Right hindlimb (tissue), 1 donor: ENCODE measurements at regions not wholly inside any gene's neighbourhood (a gene's known extent, or its start where the extent isn't known, plus 50 kb on each side); places are given as distances from the start of the nearest gene placed in this dataset.
"Not testable (repeated sequence)": the region's sequence is repeated elsewhere in the genome, so short reads cannot be mapped to it uniquely, and the experiment has no call there.

Source experiments
- DNase-seq: peaks from one replicate; pipeline ENCODE4 v3.0.0-alpha.2; 2018

DNA sequence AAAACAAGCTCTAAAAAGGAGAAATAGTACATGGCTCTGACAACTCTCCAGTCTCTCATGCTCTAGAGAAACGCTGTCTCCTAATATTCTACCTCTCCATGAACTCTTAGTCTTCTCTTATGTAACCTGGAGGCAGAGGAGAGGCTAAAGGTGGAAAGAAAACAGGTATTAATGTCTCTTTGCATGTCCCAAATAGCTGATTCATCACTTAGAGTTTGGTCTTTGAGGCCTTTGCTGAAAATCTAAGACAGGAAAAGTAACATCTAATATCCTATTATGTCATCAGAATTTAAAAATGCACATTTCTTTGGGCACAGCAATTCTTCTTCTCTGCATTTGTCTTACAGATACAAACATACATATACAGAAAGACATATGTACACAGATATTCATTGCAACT, 127.2 kb downstream of the DHRS2 start:
- no peak for DNase-seq

DNA sequence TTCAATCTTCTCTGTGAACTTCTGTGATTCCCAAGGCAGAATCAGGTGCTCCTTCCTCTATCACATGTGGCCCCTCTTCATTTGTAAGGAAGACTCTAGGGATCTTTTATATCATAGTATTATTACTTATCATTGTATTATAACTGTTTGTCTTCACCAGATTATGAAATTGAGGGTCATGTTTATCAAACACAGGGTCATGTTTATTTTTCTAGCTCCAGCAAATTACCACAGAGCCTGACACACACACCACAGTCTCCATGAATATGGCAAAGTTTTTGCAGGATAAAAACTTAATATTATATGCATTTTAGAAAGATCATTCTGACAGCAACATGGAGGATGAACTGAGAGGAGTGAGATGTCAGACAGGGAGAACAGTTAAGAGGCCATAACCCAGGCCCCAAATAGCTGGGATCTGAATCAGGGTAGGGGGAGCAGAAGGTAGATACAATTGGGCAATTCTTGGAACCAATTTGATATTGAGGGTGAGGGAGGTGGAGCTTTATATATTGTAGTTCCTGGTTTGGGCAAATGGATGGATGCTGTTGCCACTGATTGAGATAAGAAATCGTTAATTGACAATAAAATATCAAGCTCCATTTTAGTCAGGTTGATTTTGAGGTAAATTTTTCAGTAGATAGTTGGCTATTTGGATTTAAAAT, 130.7 kb downstream of the DHRS2 start:
- no peak for DNase-seq

DNA sequence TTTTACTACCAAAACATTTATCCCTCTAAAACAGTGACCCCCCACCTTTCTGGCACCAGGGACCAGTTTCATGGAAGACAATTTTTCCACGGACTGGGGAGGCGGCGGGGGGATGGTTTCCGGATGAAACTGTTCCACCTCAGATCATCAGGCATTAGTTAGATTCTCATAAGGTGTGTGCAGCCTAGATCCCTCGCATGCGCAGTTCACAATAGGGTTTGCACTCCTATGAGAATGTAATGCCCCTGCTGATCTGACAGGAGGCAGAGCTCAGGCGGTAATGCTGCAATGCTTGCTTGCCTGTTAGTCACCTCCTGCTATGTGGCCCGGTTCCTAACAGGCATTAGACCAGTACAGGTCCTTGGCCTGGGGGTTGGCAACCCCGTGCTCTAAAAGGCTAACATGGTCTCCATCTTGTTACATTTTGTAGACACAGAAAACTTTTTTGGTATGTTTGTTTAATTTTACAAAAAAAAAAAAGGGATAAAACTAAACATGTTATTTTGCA, 133.1 kb downstream of the DHRS2 start:
- not testable (repeated sequence) for DNase-seq

DNA sequence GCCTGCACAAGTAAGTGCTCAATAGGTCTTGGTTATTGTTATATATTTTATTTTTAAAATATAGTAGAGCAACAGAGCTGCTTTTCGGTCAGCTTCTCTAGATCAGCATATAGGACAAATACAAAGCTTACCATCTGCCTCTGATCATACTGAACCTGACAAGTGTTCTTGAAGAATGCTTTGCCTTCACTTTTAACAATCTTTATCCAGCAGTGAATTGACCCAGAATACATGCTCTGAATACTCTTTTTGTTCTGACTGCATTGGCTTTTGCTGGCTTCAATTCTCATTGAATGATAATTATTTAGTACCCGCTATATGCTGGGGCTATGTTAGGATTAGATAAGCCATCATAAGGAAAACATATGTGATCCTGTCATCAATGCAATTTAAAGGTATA, 137.8 kb downstream of the DHRS2 start:
- DNase-seq, result no peak

DNA sequence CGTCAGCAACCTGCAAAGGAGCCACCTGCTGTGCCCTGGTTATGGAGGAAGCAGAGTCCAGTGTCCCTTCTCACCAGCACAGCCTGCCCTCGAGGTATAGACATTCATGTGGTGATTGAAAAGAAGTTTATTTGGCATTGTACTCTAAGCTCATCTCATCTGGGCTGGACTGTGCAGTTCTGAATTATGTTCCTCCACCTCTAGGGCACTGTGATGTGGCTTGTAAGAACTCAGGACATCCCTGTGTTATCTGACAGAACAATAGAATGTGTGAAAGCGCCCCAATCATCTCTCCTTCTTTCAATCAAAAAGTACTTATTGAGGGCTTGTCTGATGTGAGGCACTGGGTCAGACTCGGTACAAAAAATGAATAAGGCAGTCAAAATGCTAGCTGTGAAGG, 140.1 kb downstream of the DHRS2 start:
- DNase-seq, result no peak

DNA sequence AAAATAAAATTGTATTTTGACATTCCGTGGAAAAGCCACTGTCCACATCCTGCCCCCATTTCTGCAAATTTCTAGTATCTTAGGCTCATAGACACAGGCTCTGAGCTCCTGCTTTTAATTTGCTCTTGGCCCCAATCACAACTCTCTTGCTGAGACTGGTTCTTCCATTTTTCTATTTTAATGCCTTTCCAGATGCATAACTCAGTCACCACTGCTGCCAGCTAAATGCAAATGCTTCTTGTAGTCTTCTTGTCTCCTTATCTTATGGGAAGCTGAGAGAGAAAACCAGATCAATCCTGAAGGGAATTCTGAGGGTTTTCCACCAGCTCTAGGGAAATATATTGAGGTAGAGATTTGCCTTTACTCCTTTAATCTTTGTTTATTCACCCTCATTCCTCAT, 149.0 kb downstream of the DHRS2 start:
- DNase-seq, result no peak

DNA sequence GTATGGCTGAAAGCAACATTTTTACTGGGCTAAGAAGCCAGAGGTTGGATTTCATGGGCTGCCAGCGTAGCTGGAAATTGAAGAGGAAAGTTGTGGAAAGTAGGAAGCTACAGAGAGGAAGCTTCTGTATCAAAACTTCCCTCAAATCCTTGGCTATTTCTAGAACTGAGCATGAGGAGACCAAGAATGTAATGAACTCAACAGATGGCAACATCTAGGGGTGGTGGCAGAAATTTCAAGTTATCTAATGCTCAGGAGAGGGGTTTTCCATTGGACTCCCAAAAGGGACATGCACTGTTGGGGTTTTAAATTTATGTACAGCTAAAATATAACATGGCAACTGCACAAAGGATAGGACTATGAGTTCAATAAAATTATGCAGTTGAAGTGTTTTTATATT, 151.3 kb downstream of the DHRS2 start:
- no peak for DNase-seq

DNA sequence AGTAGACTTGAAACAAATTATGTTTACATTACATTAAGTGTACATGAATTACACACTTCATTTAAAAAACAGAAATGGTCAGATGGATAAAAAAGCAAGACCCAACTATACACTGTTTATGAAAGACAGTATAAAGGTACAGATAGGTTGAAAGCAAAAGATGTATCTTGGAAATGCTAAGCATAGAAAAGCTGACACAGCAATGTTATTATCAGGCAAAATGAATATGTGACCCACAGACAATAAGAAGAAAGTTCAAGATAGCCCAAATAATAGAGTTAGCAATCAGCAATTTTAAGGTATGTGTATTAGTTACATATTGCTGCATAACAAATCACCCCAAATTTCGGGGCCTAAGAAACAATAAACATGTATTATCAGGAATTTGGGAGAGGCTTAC, 153.5 kb downstream of the DHRS2 start:
- DNase-seq, result no peak

DNA sequence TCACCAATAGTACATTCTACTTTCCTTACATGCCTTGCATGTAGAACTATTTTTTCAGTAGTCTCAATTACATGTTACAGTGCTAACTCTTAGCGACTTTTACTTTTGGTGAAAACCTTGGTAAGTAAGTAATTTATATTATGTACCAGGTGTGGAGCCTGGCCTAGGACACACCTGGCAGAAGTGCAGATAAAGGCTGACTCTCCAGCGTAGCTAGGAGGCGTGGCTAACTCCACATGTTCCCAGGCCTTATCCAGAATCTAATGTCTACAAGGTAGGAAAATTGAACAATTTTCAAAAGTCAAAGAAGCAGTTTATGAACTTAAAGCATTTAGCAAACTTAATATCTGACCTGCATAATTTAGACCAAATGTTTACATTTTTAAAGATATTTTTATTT, 157.4 kb downstream of the DHRS2 start:
- no peak for DNase-seq

DNA sequence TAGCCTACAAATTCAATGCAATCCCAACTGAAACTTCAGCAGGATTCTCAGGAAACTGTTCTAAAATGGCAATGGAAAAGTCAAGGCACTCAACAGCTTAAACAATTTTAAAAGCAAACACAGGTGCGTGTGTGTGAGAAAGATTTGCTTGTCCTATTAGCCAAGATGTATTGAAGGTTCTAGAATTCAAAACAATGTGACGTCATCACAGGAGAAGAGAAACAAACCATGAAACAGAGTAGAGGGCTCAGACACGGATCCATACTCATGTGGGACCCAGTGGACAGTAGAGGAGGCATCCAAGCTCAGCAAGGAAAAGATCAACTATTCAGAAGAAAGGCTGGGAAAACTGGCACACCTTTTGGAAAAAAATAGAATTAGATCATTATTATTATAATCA, 152.8 kb upstream of the DHRS4 start:
- no peak for DNase-seq

DNA sequence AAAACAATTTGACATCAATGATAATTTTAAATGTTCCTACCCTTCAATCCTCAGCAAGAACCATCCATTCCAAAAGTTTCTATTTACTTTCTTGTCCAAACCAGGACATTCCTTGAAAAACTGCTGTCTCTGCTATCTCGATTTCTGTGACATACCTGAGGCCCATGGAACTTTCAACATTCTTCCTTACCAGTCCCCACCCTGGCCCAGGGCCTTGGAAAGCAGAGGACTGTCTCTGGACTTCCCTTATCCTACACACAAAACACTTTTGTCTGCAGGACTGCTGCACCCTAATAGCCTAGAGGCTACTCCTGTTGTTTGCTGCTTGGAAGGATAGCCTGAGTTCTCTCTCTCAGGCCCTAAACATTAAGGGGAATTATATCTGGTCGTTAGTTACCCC, 151.8 kb upstream of the DHRS4 start:
- no peak for DNase-seq

DNA sequence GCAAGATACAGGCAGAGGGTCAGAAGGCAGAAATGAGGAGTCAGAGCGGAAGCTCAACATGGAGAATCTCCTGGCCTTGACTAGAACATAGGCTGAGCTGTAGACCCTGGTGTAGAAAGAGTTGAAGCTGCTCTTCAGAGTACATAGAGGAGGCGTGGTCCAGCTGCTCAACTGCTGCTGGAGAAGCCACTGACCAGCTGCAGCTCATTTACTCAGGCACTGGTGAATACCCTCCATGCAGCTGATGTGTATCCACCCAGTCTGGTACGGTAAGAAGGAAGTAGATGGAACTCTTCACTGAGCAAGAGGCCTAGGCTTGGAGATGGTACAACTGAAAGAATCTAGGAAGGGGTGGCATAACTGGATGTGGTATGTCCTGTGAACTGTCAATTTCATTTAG, 148.8 kb upstream of the DHRS4 start:
- no peak for DNase-seq

DNA sequence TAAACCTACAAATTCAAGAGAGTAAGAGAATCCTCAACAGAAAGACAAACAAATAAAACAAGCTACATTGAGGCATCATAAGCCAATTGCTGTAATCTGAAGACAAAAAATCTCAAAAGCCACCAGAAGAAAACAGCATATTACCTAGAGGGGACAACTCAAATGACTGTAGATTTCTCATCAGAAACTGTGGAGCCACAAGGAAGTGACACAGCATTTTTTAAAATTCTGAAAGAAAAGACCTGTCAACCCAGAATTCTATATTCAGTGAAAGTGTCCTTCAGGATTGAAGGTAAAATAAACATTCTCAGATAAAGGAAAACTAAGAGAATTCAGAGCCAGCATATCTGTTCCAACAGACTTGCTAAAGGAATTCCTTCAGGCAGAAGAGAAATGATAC, 147.8 kb upstream of the DHRS4 start:
- no peak for DNase-seq

DNA sequence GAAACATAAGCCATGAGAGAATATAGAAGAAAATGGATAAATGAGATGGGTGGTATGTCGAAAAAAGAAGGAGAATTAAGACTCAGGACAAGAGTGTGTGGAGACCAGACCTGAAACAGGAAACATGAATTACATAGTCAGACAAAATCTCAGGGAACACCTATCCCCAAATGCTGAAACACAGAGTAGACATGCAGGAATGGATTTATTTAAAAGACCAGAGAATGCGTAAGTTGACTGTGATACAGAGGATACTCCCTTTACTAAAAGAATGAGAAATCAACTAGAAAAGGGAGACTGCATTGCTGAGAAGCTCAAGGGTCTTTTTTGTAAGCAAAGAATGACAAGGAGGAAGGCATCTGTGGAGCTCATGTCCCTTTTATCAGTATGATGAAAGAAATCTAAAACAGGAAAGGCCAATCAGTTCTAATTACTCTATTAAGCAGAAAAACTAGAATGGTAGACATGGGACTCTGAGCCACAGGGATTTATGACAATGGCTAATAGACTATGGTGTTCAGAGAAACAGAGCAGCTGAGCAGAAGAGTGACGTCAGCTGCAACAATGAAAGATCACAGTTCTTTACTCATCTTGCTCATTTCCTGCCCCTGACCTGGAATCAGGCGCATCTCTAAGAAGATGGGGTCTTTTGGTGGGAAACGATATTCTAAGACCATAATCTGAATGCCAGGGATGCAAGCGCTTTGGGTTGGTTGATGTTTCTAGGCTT, 138.9 kb upstream of the DHRS4 start:
- no peak for DNase-seq

DNA sequence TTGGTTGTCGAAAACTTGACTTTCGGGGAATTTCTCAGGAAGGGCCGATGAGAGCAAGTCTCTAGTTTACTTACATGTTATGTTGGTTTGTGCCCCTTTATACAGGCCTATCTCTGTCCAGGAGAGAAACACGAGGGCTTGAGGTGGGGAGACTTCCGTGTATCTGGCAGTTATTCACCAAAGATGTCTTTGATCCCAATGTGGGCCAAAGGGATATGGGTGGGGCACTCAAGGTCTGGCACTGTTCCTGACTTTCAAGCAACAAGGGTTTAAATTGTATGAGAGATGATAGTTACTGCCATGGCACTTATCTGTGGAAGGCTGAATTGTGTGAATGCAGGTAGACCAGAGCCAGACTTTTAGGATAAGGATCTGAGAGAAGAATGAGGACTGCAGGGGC, 137.2 kb upstream of the DHRS4 start:
- DNase-seq, result no peak

DNA sequence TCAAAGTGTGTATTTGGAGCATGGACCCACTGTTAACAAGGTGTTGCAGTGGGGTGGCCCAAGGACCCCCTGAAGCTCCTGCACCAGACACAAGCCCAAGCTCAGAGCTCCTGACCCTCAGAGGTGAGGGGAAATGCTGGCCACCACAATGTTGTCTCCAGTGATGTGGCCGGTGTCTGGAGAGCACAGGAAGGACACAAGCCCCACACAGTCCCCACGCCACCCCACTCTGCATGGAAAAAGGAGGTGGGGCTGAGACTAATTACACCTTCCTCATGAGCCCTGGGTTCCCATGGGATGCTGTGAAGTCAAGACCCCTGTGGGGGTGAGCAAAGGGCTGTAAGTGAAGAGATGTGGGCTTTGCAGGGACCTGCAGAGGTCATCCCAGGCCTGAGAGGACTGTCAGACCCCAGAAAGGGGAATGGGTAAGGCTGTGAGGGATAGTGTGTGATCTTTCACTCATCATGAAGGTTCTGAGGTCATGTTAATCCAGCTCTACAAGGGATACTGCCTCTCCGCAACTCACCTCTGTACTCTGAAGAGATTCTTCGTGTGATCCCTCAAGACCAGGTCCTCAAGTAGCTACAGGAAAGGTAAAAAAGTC, 136.3 kb upstream of the DHRS4 start:
- no peak for DNase-seq

DNA sequence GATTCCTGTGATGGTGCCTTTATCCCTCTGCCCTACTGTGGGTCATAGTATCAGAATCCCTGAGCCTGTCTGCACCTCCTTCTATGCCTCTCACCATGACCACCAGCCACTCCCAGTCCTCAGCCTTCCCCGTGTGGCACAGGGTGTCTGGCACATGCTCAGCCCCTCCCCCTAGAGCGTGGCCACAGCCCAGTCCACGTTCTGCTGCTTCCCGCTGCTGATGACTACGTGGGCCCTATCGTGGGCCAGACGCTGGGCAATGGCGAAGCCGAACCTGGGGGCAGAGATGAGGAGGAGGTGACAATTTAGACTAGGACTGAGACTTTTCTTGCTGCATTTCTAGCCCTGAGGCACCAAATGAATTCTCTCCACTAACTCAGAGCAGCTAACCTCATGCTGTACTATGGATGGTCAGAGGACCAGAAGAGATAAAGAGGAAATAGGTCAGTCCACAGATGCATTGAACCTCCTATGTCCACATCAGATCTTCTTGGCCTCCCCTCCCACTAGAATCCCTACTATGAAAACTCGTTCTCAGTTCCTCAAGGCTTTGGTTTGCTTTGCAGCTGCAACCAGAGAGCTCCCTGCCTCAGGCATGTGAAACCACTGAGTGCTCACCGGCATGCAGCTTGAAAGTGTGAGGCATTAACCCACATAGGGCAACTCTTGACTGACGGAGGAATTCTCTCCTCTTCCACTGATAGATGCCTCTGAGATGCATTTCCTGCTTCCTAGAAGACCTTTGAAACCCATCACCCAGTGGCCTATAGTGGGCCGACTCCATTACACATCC, 126.3 kb upstream of the DHRS4 start:
- no peak for DNase-seq

DNA sequence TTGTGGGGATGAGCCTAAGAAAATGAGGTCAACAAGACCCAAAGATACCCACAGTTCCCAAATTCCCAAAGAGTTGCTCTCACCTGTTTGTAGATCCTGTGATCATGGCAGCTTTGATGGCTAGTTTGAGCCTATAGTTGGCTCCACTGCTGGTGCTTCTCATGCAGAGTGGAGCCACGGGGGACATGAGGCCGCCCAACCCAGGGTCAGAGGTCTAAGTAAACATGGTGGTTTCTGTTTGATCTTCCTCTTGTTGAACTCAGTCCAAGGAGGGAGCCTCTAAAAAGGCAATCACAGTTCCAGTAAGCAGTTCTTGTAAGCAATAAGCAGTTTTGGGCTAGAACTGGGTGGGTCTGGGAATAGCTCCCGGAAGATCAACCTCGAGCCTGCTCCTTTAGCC, 125.6 kb upstream of the DHRS4 start:
- no peak for DNase-seq

DNA sequence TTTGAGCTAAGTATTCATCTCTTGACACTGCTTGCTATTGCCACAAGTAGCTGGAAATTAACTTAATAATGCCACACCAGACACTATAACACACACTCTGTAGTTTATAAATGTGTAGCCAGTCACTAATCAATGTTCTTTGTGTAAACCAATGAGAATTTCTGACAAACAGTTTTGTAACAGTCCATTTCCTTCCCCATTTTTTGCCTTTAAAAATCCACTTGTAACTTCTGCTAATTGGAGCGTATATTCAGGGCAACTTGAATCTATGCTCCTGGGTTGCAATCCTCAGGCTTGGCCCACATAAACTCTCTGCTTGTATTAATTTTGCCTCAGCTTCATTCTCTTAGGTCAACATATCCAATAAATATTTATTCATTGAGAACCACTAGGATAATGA, 125.0 kb upstream of the DHRS4 start:
- no peak for DNase-seq

DNA sequence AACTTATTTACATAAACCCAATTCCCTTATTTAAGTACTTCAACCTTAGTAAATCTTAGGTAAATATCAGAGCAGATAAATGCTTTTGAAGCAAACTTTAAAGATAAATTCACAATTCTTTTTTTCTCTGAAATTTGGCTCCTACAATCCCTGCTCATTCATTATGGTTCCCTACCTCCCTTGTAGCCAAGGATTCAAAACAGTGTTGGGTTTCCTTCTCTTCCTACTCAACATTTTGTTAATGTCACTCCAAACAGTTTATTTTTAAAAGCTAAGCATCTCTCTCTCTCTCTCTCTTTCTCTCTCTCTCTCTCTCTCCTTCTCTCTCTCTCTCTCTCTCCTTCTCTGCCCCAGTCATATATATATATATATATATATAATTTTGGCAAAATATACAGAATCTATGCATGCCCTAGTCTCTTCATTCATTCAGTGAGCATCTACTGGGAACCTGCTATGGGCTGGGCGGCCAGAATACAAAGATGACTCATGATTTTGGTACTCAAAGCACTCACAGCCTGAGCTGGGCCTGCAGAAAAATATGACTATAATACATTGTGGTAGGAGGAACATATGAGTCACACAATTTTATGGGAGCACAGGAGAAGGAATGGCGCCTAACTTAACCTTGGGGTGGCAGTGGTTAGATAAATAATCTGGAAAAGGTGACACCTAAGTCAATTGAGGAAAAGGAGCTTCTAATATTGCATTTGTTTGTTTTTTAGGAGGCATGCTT, 123.7 kb upstream of the DHRS4 start:
- no peak for DNase-seq

DNA sequence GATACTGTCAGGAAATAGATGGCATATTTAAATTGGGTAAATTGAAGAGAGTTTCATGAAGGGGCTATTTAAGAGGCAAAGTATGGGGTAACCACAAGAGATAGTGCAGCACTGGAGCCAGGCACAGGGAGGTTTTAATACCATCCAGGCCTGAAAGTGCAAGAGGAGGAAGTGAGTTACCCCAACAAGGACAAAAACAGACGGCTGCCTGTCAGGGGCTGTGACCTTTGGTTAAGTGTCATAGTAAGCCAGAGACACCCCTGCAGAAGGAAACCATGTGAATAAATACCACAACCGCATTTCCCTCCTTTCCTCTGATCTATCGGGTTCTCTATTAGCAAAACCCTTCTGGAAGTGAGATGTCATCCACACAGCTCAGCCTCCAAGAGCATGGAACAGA, 122.0 kb upstream of the DHRS4 start:
- no peak for DNase-seq

DNA sequence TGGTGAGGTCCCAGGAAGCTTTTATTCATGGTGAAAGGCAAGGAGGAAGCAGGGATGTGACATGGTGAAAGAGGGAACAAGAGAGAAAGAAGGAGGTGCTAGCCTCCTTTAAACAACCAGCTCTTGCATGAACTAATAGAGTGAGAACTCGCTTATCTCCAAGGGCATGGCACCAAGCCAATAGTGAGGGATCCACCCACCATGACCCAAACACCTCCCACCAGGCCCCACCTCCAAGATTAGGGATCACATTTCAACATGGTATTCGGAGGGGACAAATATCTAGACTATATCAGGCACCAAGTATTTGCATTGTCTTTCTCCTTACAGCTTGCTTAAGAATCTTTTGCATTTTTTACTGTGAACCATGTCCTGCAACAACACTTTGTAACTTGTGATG, 91.9 kb upstream of the DHRS4 start:
- no peak for DNase-seq

DNA sequence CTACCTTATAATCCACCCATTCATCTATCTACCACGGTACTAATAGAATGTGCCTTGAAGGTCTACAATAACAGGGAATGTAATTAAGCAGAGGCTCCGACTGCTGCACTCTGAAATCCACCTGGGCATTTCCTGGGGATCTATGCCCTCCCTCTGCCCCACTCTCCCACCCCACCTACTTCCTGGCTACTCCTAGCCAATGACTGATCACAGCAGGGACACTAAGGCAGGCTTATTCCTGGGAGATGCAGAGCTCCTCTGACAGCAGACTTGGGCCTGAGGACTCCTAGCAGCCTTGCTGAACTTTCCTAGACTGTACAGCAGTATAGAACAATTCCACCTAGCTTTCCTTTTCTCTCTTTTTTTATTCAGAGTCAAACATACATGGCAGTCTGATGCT, 91.1 kb upstream of the DHRS4 start:
- DNase-seq, result no peak
